Activated T-helper 2 cell treated with anti-CD3 and anti-CD28 coated beads, Interferon-gamma antibody, Interleukin-2, Interleukin-4, amounts not matched to agents 10 μg/mL and 5 μg/mL and 100 μg/mL, durations not matched to agents 14 hours and 24 hours and 36 hours (primary cell): ENCODE measurements at regions not wholly inside any gene's neighbourhood (a gene's known extent, or its start where the extent isn't known, plus 50 kb on each side); places are given as distances from the start of the nearest gene placed in this dataset.

Experiments used
- DNase-seq: peaks from one replicate; pipeline ENCODE4 v3.0.0; 2021; ENCODE audit warnings: low spot score
- H3K27ac Mint-ChIP-seq: one replicate; pipeline ENCODE4 v1.8.0; 2021; ENCODE audit warnings: mixed read lengths
- H3K27me3 Mint-ChIP-seq: one replicate; pipeline ENCODE4 v1.8.0; 2021; ENCODE audit warnings: low read depth, mixed read lengths
- H3K36me3 Mint-ChIP-seq: one replicate; pipeline ENCODE4 v1.8.0; 2021; ENCODE audit warnings: low read depth, mixed read lengths
- H3K4me1 Mint-ChIP-seq: one replicate; pipeline ENCODE4 v1.8.0; 2021; ENCODE audit warnings: low read depth, mixed read lengths
- H3K4me3 Mint-ChIP-seq: one replicate; pipeline ENCODE4 v1.8.0; 2021; ENCODE audit warnings: low read depth, mild to moderate bottlenecking, moderate library complexity, mixed read lengths
- H3K9me3 Mint-ChIP-seq: one replicate; pipeline ENCODE4 v1.8.0; 2021; ENCODE audit warnings: mixed read lengths
- intact Hi-C: fragments of 100-400 bp; cut with micrococcal nuclease; formaldehyde crosslinking; loops from one replicate; pipeline ENCODE4 v1.15.1; 2023

DNA sequence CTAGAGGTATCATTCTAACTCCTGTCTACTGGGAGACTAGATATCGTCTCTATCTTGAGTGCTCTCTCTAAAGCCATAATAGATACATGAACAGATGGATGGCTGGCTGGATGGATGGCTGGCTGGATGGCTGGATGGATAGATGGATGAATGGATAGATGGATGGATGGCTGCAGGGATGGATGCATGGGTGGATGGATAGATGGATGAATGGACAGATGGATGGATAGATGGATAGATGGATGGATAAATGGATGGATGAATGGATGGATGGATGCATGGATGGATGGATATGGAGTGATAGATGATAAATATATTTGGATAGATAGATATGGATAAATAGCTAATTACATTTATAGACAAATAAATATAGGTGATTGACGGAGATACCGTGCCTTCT lies 191.2 kb upstream of the KLF6 start:
- Mint-ChIP-seq H3K9me3 (peaks cover 14% of the 10 kb centered on the region), H3K27ac (no peak overlapping the region), H3K36me3 (peaks cover 21% of the 10 kb centered on the region), H3K4me3 (no peak overlapping the region), H3K4me1 (peaks cover 46% of the 10 kb centered on the region), H3K27me3 (no peaks in the 10 kb centered on the region)
- no peak for DNase-seq
- intact Hi-C loops: no loop called here

GRCh38 chr10:3975016-3975415 lies 190.0 kb upstream of the KLF6 start:
- Mint-ChIP-seq H3K4me1 (peaks cover 47% of the 10 kb centered on the region), H3K27me3 (no peaks in the 10 kb centered on the region), H3K4me3 (no peak overlapping the region), H3K36me3 (peaks cover 24% of the 10 kb centered on the region), H3K9me3 (peaks cover 14% of the 10 kb centered on the region), H3K27ac (no peak overlapping the region)
- intact Hi-C loops: no loop called here
- no peak for DNase-seq

DNA sequence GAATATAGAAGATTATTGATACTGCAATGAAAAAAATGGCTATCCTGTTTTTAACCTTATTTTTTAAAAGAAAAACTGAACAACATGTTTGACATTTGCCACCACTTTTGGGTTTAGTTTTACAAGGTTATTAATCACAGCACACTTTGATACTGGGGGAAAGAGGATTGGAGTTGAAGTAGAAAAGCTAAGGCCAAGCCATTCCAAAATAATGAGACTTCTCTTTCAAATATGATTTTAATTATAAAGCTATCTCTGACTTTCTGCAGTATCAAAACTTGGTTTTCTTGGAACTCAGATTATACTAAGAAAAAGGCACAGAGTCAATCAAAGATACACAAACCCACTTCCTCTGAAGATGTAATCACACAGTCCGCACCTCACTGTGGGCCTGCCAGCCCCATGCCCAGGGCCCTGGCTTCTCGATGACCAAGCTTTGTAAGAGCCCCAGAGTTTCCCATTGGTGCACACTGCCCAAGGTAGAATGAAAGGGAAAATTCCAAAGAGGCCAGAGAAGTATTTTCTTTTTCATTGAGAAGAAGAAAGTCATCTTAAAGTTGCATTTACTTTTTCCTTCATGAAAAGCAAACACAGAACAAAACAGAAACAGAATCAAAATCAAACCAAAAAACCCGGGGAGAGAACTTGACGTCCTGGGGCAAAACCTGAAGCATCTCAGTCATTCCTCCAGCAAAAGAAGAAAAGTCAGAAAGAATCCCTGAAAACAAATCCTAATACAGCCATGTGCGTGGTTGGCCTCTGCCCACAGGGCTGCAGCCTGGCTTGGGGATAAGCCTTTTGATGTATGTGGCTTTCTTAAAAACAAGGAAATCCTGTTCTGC lies 187.7 kb upstream of the KLF6 start:
- intact Hi-C loops: loop anchor here (1.0 to 5.0 kb wide), 7 partner anchors 24 to 215 kb away; no protein-coding TSS in a partner anchor
- Mint-ChIP-seq H3K4me3 (peak overlapping the region; percentile 68), H3K9me3 (peaks cover 11% of the 10 kb centered on the region), H3K27ac (peak overlapping the region; percentile 95), H3K4me1 (peaks cover 42% of the 10 kb centered on the region), H3K36me3 (peaks cover 17% of the 10 kb centered on the region), H3K27me3 (no peaks in the 10 kb centered on the region)
- no peak for DNase-seq

DNA sequence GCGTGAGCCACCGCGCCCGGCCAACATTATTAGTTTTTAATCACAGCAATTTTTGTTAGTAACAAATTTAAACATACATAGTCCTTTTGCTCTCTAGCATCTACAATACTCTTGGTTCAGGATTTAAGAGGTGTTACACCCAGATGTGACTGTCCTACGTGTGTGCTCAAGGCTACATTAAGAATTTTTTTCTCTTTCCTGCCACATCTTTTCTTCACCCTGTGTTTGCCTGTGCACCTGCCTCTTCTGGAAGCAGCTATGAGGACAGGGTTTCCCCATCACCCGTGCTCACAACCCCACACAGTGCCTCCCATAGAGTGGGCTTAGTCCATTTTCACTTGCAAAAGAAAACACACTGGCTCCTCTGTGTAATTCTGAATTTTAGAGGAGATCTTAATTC lies 186.7 kb upstream of the KLF6 start:
- Mint-ChIP-seq H3K9me3 (peaks cover 13% of the 10 kb centered on the region), H3K27me3 (no peaks in the 10 kb centered on the region), H3K36me3 (peaks cover 22% of the 10 kb centered on the region), H3K27ac (peak overlapping the region; percentile 95), H3K4me3 (peak overlapping the region; percentile 10), H3K4me1 (peaks cover 42% of the 10 kb centered on the region)
- no peak for DNase-seq
- intact Hi-C loops: loop anchor here (2.0 to 5.0 kb wide), 6 partner anchors 23 to 214 kb away; no protein-coding TSS in a partner anchor

DNA sequence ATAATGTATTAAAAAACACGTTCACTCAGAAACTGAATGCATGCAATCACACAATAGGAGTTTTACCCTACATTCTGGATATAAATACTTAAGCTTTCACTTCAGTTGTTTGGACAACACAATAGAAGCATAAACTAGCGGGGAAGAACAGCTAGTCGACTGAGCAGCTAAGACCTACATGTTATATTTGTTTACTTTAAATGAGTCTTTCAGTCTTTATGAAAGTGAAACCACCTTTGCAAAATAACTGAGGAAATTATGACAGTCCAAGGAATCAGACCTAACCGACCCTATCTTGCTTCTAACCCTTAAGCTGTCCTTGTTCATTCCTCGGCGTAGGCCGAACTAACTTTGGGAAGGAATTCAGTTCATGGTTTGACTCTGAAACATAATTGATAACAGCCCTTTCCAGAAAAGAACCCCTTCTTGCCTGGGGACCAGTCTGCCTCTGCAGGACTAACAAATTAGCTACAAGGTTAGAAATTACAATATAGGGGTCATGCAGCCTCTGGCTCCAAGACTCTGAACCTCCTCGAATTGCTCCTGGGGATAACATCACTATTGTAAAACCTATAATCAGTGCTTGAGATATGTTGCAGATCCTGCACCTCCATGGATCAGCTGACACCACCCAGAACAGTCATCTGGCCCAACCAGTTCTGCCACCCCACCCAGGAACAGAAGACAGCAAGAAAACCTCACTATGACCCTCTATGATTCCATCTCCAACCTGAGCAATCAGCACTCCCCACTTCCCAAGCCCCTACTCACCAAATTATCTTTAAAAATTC lies 185.1 kb upstream of the KLF6 start:
- Mint-ChIP-seq H3K9me3 (peaks cover 13% of the 10 kb centered on the region), H3K27me3 (no peaks in the 10 kb centered on the region), H3K4me3 (no peak overlapping the region), H3K36me3 (peaks cover 29% of the 10 kb centered on the region), H3K4me1 (peaks cover 42% of the 10 kb centered on the region), H3K27ac (peak overlapping the region; percentile 64)
- DNase-seq: no peak
- intact Hi-C loops: loop anchor here (5.0 kb wide), 2 partner anchors 42 to 213 kb away; no protein-coding TSS in a partner anchor

GRCh38 chr10:3968727-3969126 lies 183.7 kb upstream of the KLF6 start:
- peaks cover 4% of the 10 kb centered on the region for H3K9me3 Mint-ChIP-seq
- DNase-seq: no peak
- intact Hi-C loops: no loop called here
- H3K27ac Mint-ChIP-seq: no peak overlapping the region
- peaks cover 41% of the 10 kb centered on the region for H3K4me1 Mint-ChIP-seq
- peaks cover 20% of the 10 kb centered on the region for H3K36me3 Mint-ChIP-seq
- H3K27me3 Mint-ChIP-seq: no peaks in the 10 kb centered on the region
- no peak overlapping the region for H3K4me3 Mint-ChIP-seq

DNA sequence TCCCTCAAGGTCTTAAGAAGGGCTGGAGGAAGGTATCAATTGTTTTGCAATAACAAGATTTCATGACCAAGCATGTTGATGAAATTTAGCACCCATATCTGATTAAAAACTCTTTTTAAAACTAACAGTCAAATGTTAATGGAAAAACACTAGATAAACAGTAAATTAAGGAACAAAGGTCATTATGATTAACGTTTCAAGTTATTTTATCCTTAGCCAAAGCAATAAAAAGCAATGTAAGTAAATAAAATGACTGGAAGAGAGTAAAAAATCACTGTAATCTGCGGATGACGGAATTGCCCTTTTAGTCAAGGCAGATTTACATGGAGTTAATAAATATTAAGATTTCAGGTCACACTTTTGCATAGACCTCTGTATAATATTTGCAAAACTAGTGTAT lies 179.5 kb upstream of the KLF6 start:
- Mint-ChIP-seq H3K27me3 (no peaks in the 10 kb centered on the region), H3K27ac (no peak overlapping the region), H3K4me1 (peaks cover 29% of the 10 kb centered on the region), H3K9me3 (peaks cover 4% of the 10 kb centered on the region), H3K4me3 (no peak overlapping the region), H3K36me3 (peaks cover 15% of the 10 kb centered on the region)
- intact Hi-C loops: no loop called here
- no peak for DNase-seq

- Mint-ChIP-seq H3K4me3 (no peak overlapping the region), H3K36me3 (peaks cover 15% of the 10 kb centered on the region), H3K4me1 (peaks cover 28% of the 10 kb centered on the region), H3K27me3 (no peaks in the 10 kb centered on the region), H3K27ac (no peak overlapping the region), H3K9me3 (peaks cover 4% of the 10 kb centered on the region)
- intact Hi-C loops: no loop called here
- DNase-seq: no peak
These were observed 178.2 kb upstream of the KLF6 start for GRCh38 chr10:3963191-3963673.

DNA sequence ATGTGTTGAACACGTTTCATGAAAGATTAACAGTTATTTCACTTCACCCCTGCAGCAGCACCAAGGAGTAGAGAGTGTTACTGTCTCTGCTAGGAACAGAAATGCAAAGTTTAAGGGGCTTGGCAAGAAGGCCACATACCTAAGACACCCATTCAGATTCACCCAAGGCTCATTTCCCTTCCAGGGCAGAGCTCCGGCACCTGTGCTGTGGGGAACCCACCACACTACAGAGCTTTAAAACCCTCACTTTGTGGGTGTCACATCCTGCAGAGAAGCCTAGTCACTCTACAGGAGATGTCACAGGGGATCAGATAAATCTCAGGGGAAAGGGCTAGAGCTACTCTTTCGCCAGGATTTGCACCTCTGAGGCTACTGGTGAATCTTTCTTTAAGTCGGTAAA lies 176.1 kb upstream of the KLF6 start:
- Mint-ChIP-seq H3K36me3 (peaks cover 2% of the 10 kb centered on the region), H3K27ac (no peak overlapping the region), H3K9me3 (no peaks in the 10 kb centered on the region), H3K27me3 (no peaks in the 10 kb centered on the region), H3K4me3 (no peak overlapping the region), H3K4me1 (peaks cover 28% of the 10 kb centered on the region)
- intact Hi-C loops: no loop called here
- no peak for DNase-seq

- H3K9me3 Mint-ChIP-seq: no peaks in the 10 kb centered on the region
- intact Hi-C loops: no loop called here
- H3K27ac Mint-ChIP-seq: no peak overlapping the region
- peaks cover 28% of the 10 kb centered on the region for H3K4me1 Mint-ChIP-seq
- no peaks in the 10 kb centered on the region for H3K27me3 Mint-ChIP-seq
- DNase-seq: no peak
- H3K4me3 Mint-ChIP-seq: no peak overlapping the region
- H3K36me3 Mint-ChIP-seq: no peaks in the 10 kb centered on the region
These were observed 175.5 kb upstream of the KLF6 start for GRCh38 chr10:3960496-3960895.

GRCh38 chr10:3959370-3960325 lies 174.6 kb upstream of the KLF6 start:
- no peak for DNase-seq
- H3K36me3 Mint-ChIP-seq: no peaks in the 10 kb centered on the region
- no peak overlapping the region for H3K4me3 Mint-ChIP-seq
- H3K27ac Mint-ChIP-seq: no peak overlapping the region
- peaks cover 28% of the 10 kb centered on the region for H3K4me1 Mint-ChIP-seq
- intact Hi-C loops: no loop called here
- no peaks in the 10 kb centered on the region for H3K27me3 Mint-ChIP-seq
- H3K9me3 Mint-ChIP-seq: no peaks in the 10 kb centered on the region

DNA sequence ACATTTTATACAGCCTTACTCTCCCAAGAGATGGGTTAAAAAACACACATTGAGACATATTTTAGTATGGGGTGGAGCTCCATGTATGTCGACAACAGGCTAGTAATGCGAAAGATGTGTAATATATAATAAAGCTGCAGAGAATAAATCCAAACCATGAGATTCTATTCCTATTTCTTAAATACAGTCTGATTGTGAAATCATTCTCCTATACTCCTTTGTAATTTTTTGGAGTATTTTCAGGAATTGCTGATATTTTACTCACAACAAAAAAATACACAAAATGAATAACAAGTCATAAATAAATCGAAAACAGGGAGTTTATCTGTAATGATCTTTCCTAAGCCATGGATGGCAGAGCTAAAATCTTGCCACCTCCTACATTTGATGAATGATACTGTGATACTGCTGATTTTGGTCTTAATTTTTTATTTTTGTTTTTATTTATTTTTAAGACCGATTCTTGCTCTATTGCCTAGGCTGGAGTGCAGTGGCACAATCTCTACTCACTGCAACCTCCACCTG lies 173.5 kb upstream of the KLF6 start:
- H3K9me3 Mint-ChIP-seq: peaks cover 6% of the 10 kb centered on the region
- H3K4me3 Mint-ChIP-seq: no peak overlapping the region
- no peaks in the 10 kb centered on the region for H3K27me3 Mint-ChIP-seq
- H3K4me1 Mint-ChIP-seq: peaks cover 25% of the 10 kb centered on the region
- H3K27ac Mint-ChIP-seq: no peak overlapping the region
- no peaks in the 10 kb centered on the region for H3K36me3 Mint-ChIP-seq
- DNase-seq: no peak
- intact Hi-C loops: no loop called here
